Neural progenitor cell (in vitro differentiated cells): ENCODE measurements at regions not wholly inside any gene's neighbourhood (a gene's known extent, or its start where the extent isn't known, plus 50 kb on each side); places are given as distances from the start of the nearest gene placed in this dataset.

Source experiments
- DNase-seq: peaks from one replicate; pipeline ENCODE4 v3.0.0-alpha.2; 2016; ENCODE audit warnings: low spot score
- H2AFZ ChIP-seq: fragments of 200-600 bp; sonication (generic); replicated peaks from 2 replicates; pipeline ENCODE4 v1.6.1; 2016; ENCODE audit warnings: antibody characterized with exemption
- H3F3A ChIP-seq: fragments of 200-600 bp; sonication (generic); 2 replicates; pipeline ENCODE4 v1.6.1; 2016; ENCODE audit warnings: antibody characterized with exemption, low read depth
- H3K27ac ChIP-seq: fragments of 200-600 bp; sonication (generic); 2 replicates; pipeline ENCODE4 v1.5.1; 2016; ENCODE audit warnings: mild to moderate bottlenecking
- H3K27me3 ChIP-seq: fragments of 200-600 bp; sonication (generic); 2 replicates; pipeline ENCODE4 v1.6.1; 2016; ENCODE audit warnings: mild to moderate bottlenecking, moderate library complexity
- H3K36me3 ChIP-seq: fragments of 200-600 bp; sonication (generic); 2 replicates; pipeline ENCODE4 v1.5.1; 2016
- H3K4me1 ChIP-seq: fragments of 200-600 bp; sonication (generic); 2 replicates; pipeline ENCODE4 v1.6.1; 2016; ENCODE audit warnings: mixed run types
- H3K4me2 ChIP-seq: fragments of 200-600 bp; sonication (generic); 2 replicates; pipeline ENCODE4 v1.6.1; 2016
- H3K4me3 ChIP-seq: fragments of 200-600 bp; sonication (generic); 2 replicates; pipeline ENCODE4 v1.5.1; 2016
- H3K79me2 ChIP-seq: fragments of 200-600 bp; sonication (generic); 2 replicates; pipeline ENCODE4 v1.6.1; 2016; ENCODE audit warnings: low read depth
- H3K9ac ChIP-seq: fragments of 200-600 bp; sonication (generic); 2 replicates; pipeline ENCODE4 v1.6.1; 2016
- H3K9me3 ChIP-seq: fragments of 200-600 bp; sonication (generic); 2 replicates; pipeline ENCODE4 v1.5.1; 2016; ENCODE audit warnings: low read depth
- H4K20me1 ChIP-seq: fragments of 200-600 bp; sonication (generic); 2 replicates; pipeline ENCODE4 v1.6.1; 2016; ENCODE audit warnings: low read depth
- H3K27ac Mint-ChIP-seq: 3 replicates; pipeline ENCODE4 v1.8.0; 2021; ENCODE audit warnings: mixed read lengths
- H3K27me3 Mint-ChIP-seq: 2 replicates; pipeline ENCODE4 v1.8.0; 2022; ENCODE audit warnings: low read depth, mild to moderate bottlenecking, inconsistent platforms, moderate library complexity, mixed read lengths; ENCODE audit not compliant: insufficient read depth
- H3K36me3 Mint-ChIP-seq: 3 replicates; pipeline ENCODE4 v1.8.0; 2021; ENCODE audit warnings: mixed read lengths
- H3K4me1 Mint-ChIP-seq: 3 replicates; pipeline ENCODE4 v1.8.0; 2021; ENCODE audit warnings: mixed read lengths
- H3K4me3 Mint-ChIP-seq: 3 replicates; pipeline ENCODE4 v1.8.0; 2021; ENCODE audit warnings: mild to moderate bottlenecking, moderate library complexity, mixed read lengths
- H3K9me3 Mint-ChIP-seq: 3 replicates; pipeline ENCODE4 v1.8.0; 2020; ENCODE audit warnings: mixed read lengths
- EZH2 ChIP-seq: fragments of 200-600 bp; sonication (generic); IDR thresholded peaks from 2 replicates; pipeline ENCODE4 v1.6.1; 2017; ENCODE audit warnings: antibody characterized with exemption, mild to moderate bottlenecking, moderate library complexity
- EZH2phosphoT487 ChIP-seq: fragments of 200-600 bp; sonication (generic); IDR thresholded peaks from 2 replicates; pipeline ENCODE4 v1.6.1; 2017; ENCODE audit warnings: antibody characterized with exemption
- TF ChIP-seq, protein P1 (sequence below): fragments of 200-600 bp; sonication (generic); IDR thresholded peaks from 2 replicates; pipeline ENCODE4 v1.5.1; 2017; ENCODE audit warnings: antibody characterized with exemption, mild to moderate bottlenecking

DNA sequence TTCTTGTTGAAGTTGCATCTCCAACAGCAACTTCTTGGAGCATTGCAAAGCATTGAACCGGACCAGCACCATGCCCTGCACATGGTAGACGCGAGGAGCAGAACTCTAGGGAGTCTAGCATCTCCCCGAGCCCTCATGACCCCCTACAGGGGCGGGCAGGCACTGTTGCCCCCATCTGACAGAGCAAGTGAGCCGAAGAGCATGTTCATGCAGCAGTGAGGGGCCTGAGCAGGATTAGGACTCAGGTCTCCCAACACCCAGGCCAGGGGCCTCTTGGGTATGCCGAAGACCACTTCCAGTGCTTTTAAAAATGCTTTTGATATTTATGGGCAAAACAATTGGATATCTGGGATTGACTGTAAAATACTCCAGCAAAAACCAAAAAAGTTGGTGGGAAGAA is 163.3 kb downstream of the TFCP2L1 start:
- no peak overlapping the region for H3K4me2 ChIP-seq
- peaks cover 6% of the 10 kb centered on the region for H3F3A ChIP-seq
- H2AFZ ChIP-seq: no peak overlapping the region
- H3K36me3 ChIP-seq: no peaks in the 10 kb centered on the region
- TF ChIP-seq, protein P1, sequence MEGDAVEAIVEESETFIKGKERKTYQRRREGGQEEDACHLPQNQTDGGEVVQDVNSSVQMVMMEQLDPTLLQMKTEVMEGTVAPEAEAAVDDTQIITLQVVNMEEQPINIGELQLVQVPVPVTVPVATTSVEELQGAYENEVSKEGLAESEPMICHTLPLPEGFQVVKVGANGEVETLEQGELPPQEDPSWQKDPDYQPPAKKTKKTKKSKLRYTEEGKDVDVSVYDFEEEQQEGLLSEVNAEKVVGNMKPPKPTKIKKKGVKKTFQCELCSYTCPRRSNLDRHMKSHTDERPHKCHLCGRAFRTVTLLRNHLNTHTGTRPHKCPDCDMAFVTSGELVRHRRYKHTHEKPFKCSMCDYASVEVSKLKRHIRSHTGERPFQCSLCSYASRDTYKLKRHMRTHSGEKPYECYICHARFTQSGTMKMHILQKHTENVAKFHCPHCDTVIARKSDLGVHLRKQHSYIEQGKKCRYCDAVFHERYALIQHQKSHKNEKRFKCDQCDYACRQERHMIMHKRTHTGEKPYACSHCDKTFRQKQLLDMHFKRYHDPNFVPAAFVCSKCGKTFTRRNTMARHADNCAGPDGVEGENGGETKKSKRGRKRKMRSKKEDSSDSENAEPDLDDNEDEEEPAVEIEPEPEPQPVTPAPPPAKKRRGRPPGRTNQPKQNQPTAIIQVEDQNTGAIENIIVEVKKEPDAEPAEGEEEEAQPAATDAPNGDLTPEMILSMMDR: no peak
- no peak for TF ChIP-seq EZH2phosphoT487
- no peak for TF ChIP-seq EZH2
- H3K9ac ChIP-seq: no peak overlapping the region
- Mint-ChIP-seq H3K4me1 (peaks cover 14% of the 10 kb centered on the region), H3K36me3 (no peaks in the 10 kb centered on the region), H3K4me3 (no peak overlapping the region), H3K27ac (no peak overlapping the region), H3K27me3 (peaks cover 14% of the 10 kb centered on the region), H3K9me3 (peaks cover 2% of the 10 kb centered on the region)
- H4K20me1 ChIP-seq: no peaks in the 10 kb centered on the region
- H3K4me1 ChIP-seq: peaks cover 9% of the 10 kb centered on the region
- H3K27ac ChIP-seq: no peak overlapping the region
- H3K79me2 ChIP-seq: no peaks in the 10 kb centered on the region
- DNase-seq: no peak
- H3K9me3 ChIP-seq: no peaks in the 10 kb centered on the region
- H3K4me3 ChIP-seq: no peak overlapping the region
- H3K27me3 ChIP-seq: no peaks in the 10 kb centered on the region

DNA sequence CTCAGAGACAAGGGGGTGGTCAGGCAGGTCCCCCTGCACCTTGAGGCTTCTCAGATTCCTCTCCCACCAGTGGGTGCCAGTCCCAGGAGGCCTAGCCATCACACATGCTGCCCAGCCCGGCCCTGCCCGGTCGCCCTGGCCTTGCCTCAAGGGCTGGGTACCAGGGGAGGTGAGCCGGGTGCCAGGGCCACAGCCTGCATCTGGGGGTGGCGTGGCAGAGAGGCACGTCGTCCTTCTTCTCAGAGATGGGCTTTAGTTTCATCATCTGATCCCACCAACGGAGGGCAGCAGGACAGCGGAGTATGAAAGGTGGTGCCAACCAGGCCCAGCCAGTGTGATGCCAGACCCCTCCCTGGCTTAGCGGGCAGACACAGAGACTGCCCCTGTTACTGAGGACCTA is 161.7 kb downstream of the TFCP2L1 start:
- Mint-ChIP-seq H3K27ac (no peak overlapping the region), H3K9me3 (peaks cover 2% of the 10 kb centered on the region), H3K4me3 (no peak overlapping the region), H3K4me1 (peaks cover 14% of the 10 kb centered on the region), H3K36me3 (no peaks in the 10 kb centered on the region), H3K27me3 (peaks cover 17% of the 10 kb centered on the region)
- Histone ChIP-seq H2AFZ (no peak overlapping the region), H3K27me3 (no peaks in the 10 kb centered on the region), H3K4me1 (peaks cover 9% of the 10 kb centered on the region), H3K27ac (no peak overlapping the region), H3F3A (peaks cover 6% of the 10 kb centered on the region), H3K4me2 (no peak overlapping the region), H3K4me3 (no peak overlapping the region), H3K36me3 (no peaks in the 10 kb centered on the region), H4K20me1 (no peaks in the 10 kb centered on the region), H3K9me3 (no peaks in the 10 kb centered on the region), H3K9ac (no peak overlapping the region), H3K79me2 (no peaks in the 10 kb centered on the region)
- TF ChIP-seq EZH2: no peak
- TF ChIP-seq, protein P1: no peak
- TF ChIP-seq EZH2phosphoT487: no peak
- DNase-seq: no peak

DNA sequence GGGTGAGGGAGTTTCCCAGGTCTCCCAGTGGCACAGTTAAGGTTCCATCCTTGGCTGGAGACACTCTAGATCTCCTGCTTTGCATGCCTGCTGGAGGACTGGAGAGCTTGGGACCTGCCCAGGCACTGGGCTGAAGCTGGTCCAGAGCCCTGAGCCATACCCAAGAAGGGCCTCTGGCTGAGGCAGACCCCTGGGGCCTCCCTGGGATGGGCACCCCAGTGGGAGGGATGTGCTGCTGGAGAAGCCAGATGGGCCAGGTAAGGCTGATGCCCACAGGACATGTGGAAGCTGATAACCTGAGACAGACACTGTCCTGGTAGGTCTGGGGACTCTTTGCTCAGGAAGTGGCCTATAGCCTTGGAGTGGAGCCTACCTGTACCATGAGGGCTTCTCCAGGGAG is 160.7 kb downstream of the TFCP2L1 start:
- no peak overlapping the region for H2AFZ ChIP-seq
- H3K27ac ChIP-seq: no peak overlapping the region
- H3K4me3 Mint-ChIP-seq: no peak overlapping the region
- H3K9ac ChIP-seq: no peak overlapping the region
- H3K4me1 ChIP-seq: no peaks in the 10 kb centered on the region
- no peaks in the 10 kb centered on the region for H3K79me2 ChIP-seq
- no peaks in the 10 kb centered on the region for H3K27me3 ChIP-seq
- no peak overlapping the region for H3K4me2 ChIP-seq
- peaks cover 17% of the 10 kb centered on the region for H3K27me3 Mint-ChIP-seq
- H3K4me1 Mint-ChIP-seq: peaks cover 7% of the 10 kb centered on the region
- H3K4me3 ChIP-seq: no peak overlapping the region
- H3K9me3 ChIP-seq: no peaks in the 10 kb centered on the region
- H4K20me1 ChIP-seq: no peaks in the 10 kb centered on the region
- no peaks in the 10 kb centered on the region for H3K36me3 ChIP-seq
- H3K9me3 Mint-ChIP-seq: peaks cover 2% of the 10 kb centered on the region
- H3K27ac Mint-ChIP-seq: no peak overlapping the region
- H3K36me3 Mint-ChIP-seq: no peaks in the 10 kb centered on the region
- DNase-seq: no peak
- no peak for TF ChIP-seq EZH2phosphoT487
- TF ChIP-seq, protein P1: no peak
- H3F3A ChIP-seq: peaks cover under 1% of the 10 kb centered on the region

DNA sequence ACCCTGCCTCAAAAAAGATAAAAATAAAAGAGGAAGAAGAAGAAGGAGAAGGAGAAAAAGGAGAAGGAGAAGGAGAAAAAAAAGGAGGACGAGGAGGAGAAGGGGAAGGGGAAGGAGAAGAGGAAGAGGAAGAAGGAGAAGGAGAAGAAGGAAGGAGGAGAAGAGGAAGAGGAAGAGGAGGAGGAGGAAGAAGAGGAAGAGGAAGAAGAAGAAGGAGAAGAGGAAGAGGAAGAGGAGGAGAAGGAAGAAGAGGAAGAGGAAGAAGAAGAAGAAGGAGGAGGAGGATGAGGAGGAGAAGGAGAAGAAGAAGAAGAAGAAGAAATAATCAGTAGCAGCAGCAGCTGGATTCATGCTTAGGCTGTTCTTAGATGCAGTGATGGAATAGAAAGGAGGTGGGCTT is 159.7 kb downstream of the TFCP2L1 start:
- Histone ChIP-seq H3K4me3 (no peak overlapping the region), H3K9ac (no peak overlapping the region), H3F3A (no peaks in the 10 kb centered on the region), H3K27ac (no peak overlapping the region), H3K36me3 (no peaks in the 10 kb centered on the region), H3K9me3 (no peaks in the 10 kb centered on the region), H3K27me3 (no peaks in the 10 kb centered on the region), H4K20me1 (no peaks in the 10 kb centered on the region), H3K4me1 (no peaks in the 10 kb centered on the region), H3K4me2 (no peak overlapping the region), H3K79me2 (no peaks in the 10 kb centered on the region), H2AFZ (no peak overlapping the region)
- no peak for TF ChIP-seq EZH2phosphoT487
- TF ChIP-seq, protein P1: no peak
- TF ChIP-seq EZH2: no peak
- H3K4me1 Mint-ChIP-seq: peaks cover 3% of the 10 kb centered on the region
- no peak for DNase-seq
- H3K27ac Mint-ChIP-seq: no peak overlapping the region
- H3K27me3 Mint-ChIP-seq: peaks cover 17% of the 10 kb centered on the region
- no peaks in the 10 kb centered on the region for H3K36me3 Mint-ChIP-seq
- no peak overlapping the region for H3K4me3 Mint-ChIP-seq
- peaks cover 2% of the 10 kb centered on the region for H3K9me3 Mint-ChIP-seq
